GM19397 (cell line): ENCODE measurements at regions not wholly inside any gene's neighbourhood (a gene's known extent, or its start where the extent isn't known, plus 50 kb on each side); places are given as distances from the start of the nearest gene placed in this dataset.
"Not testable (repeated sequence)": the region's sequence is repeated elsewhere in the genome, so short reads cannot be mapped to it uniquely, and the experiment has no call there.

Experiments used
- ATAC-seq: cut with Tn5 transposase; IDR thresholded peaks from one replicate; pipeline ENCODE4 v1.9.1; 2021; ENCODE audit warnings: mild to moderate bottlenecking, moderate library complexity; ENCODE audit not compliant: unreplicated experiment

DNA sequence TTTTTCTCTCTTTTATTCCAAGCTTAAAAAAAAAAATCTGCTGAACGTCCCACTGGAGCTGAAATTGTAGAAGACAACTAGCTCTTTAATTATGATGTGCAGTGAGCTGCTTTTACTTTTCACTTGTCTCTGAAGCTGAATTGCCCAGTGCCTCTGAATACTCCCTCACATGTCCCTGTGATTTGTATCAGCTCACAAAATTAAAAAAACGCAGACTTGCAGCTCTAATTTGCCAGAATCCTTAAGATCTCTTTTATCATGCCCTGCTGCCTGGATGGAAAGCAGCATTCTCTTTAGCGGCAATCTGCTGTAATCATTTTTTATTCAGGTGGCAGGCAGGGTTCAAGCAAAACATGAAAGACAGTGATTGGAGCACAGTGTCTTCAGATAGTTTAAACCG lies 443.8 kb upstream of the SPTLC3 start:
- no peak for ATAC-seq

GRCh38 chr20:12566596-12566995 lies 442.2 kb upstream of the SPTLC3 start:
- ATAC-seq: no peak

DNA sequence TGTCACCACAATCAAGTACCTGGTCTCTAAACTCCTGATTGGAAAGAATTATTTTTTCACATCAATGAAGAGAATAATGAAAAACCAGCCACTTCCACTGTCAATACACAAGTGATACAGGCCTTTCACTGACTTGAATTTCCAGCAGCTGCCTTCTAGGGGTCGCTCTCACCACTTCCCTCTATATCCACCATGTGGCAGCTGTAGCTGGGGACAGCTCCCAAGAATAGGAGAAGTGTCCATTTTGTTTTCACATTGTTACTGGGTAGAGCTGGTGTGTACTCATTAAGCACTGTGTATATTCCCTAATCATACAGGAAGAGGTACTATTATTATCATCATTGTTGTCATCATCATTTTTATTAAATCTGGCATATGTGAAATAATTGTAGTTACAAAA lies 438.4 kb upstream of the SPTLC3 start:
- no peak for ATAC-seq

DNA sequence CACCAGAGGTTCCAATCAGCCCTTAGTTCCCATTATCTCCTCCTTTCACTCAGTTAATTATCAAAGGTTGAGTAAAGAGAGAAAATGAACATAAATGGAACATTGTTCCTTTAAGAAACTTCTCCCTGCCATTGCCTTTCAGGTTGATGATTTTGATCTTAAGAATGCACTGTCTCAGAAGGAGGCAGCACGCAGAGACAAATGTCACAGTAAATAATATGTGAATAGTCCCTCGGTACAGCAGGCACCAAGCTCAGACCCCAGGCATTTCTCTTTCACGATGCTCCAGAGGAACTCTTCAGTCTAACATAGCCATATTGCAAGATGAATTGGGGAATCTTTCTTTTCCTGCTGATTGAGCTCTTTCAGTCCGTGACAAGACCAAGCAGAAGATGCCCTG lies 435.3 kb upstream of the SPTLC3 start:
- no peak for ATAC-seq

DNA sequence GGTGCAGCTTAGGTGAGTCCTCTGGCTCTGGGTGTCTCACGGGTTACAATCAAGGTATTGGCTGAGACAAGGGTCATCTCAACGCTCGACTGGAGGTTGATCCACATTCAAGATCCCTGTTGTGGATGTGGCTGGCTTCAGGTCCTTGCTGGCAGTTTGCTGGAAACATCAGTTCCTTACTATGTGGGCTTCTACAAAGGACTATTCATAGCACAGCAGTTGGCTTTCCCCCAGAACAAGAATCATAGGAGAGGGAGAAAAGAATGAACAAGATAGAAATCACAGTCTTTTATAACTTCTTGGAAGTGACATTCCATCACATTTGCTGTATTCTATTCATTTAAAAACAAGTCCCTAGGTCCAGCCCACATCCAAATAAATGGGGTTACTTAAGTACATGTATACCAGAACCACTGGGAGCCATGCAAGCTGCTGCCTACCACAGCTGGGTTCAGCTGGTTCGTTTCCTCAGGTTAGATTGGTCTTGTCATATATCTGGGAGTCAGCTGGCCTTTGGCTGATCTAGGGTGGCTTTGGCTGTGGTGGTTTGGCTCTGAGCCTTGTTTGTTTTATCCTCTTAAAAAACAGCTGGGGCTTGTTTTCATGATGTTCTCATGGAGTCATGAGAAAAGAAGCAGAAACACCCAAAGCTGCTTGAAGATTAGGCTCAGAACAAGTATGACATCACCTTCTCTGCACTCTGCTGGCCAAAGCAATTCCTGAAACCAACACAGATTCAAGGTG lies 433.2 kb upstream of the SPTLC3 start:
- no peak for ATAC-seq

DNA sequence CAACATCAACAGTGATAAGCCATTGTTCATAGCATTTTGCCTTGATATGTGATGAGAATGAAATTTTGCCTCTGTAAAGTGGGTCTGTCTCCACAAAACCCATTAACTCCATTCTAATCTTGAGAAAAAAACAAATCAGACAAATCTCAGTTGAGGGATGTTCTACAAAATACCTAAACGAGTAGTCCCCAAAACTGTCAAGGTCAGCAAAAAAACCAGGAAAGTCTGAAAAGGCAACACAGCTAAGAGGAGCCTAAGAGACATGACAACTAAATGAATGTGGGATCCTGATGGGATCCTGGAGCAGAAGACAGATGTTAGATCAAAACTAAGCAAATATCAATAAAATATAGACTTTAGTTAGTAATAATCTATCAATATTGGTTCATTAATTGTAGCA lies 431.6 kb upstream of the SPTLC3 start:
- ATAC-seq: no peak

- ATAC-seq: no peak
Measured at GRCh38 chr20:12581644-12582289, 427.0 kb upstream of the SPTLC3 start.

GRCh38 chr20:12582710-12583109 lies 426.1 kb upstream of the SPTLC3 start:
- not testable (repeated sequence) for ATAC-seq

GRCh38 chr20:12591949-12592470 lies 416.8 kb upstream of the SPTLC3 start:
- no peak for ATAC-seq

- ATAC-seq: no peak
Measured at GRCh38 chr20:12592756-12593155, 416.0 kb upstream of the SPTLC3 start.

- no peak for ATAC-seq
Measured at GRCh38 chr20:12593342-12593873, 415.4 kb upstream of the SPTLC3 start.

- no peak for ATAC-seq
Measured at GRCh38 chr20:12594410-12595088, 414.2 kb upstream of the SPTLC3 start.

DNA sequence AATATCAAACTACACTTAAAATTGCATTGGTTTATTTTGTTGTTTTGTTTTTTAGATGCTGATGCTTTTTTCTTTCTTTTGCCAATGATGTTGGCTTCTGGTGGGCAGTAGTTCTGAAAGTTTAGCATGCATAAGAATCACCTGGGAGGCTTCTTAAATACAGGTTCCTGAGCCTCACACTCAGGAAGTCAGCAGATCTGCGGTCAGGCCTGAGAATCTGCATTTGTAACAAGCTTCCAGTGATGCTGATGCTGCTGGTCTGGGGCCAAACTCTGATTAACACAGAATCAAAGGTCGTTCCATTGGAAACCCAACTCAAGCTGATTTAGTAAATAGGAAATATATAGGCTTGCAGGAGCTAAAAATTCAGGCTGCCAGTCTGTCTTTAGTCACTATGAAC lies 412.9 kb upstream of the SPTLC3 start:
- no peak for ATAC-seq

GRCh38 chr20:12596863-12597262 lies 411.9 kb upstream of the SPTLC3 start:
- ATAC-seq: no peak

DNA sequence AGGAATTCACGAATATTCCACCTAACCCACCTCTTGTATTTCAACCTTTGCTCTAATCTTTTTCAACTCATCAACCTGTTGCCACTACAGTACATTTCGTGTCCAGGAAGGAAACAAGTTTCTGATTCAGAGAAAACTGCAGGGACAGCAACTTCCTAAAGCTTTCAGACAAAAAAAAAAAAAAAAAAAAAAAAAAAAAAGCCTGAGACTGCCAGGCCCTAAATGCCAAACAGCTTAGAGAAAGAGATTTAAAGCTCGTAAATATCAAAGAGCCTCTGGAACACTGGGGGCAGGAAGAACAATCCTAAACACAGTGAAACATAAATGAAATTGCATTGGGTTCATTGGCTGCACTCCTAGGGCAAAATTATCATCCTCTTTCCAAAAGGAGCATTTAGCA lies 411.2 kb upstream of the SPTLC3 start:
- no peak for ATAC-seq

DNA sequence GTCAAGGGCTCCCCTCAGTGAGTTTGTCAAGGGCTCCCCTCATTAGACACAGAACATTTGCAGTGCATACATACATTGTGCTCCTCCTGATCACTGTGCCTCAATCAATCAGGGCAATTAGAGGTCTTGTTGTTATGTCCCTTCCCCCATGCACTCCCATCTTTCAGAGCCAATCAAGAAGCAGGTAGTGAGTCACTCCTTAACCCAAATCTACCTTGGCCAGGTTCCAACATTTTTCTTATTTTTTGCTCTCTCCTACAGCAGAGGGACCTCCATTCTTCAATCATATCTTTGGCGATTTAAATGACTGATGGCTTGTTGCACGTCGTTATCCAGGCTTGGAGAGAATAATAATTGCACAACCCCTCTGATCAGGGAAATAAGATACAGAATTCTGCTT lies 409.9 kb upstream of the SPTLC3 start:
- no peak for ATAC-seq

DNA sequence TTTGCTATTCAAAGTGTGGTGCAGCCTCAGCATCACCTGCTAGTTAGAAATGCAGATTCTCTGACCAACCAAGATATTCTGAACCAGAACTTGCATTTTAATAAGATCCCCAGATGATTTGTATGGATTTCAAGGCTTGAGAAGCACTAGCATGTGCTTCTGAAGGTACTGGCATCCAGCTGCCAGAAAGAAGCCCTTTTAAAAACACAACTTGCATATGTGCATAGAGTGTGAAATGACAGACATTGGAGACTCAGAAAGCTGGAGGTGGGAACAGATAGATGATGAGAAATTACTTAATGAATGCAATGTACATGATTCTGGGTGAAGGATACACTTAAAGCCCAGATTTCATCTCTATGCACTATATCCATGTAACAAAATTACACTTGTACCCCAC lies 409.3 kb upstream of the SPTLC3 start:
- ATAC-seq: no peak

DNA sequence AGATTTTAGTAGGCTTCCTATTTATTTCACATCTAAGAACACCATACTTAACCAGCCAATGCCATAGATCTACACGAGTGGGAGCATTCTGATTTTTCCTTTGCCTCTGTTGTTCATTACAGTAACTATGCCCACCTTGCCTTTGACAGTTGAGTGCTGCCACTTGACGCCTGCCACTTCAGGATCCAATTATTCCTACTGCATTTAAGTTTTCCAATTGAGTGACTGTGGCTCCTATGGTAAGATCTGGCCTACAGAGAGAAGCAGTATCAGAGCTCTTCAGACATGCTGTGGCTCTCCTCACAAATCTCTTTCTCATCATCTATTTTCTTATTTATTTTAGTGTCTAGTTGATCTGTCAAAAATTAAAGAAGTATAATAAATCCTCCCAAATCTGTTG lies 403.0 kb upstream of the SPTLC3 start:
- ATAC-seq: no peak

DNA sequence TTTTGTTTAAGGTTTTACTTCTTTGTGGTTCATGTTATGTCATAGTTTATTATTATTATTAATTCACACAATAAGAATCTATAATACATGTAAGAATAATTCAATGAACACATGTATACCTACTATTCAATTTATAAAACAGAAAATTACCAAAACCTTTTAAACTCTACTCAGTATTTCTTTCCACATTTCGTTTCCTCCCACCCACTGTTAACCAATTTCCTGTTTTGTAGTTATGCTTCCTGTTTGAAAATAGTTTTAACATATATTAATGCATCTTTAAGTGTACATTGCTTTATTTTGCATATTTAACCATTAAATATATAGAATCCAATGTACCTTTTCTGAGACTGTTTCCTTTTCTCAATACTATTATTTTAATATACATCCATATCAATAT lies 397.9 kb upstream of the SPTLC3 start:
- no peak for ATAC-seq

DNA sequence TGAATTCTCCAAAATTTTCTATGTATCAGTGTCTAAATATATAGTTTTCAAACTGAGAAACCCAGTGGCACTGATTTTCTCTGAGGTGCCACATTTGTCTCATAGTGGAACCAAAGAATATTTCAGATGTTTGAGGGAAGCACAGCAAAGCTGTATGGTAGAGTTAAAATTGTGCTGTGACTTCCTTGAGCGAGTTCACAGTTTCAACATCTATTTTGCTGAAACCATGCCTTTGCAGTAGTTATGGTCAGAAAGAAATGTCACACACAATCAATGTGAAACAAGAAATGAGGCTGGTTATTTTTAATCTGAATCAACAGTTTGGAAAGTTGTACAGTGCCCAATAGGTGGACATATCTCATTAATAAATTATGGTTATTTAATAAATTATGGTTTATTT lies 394.0 kb upstream of the SPTLC3 start:
- no peak for ATAC-seq

DNA sequence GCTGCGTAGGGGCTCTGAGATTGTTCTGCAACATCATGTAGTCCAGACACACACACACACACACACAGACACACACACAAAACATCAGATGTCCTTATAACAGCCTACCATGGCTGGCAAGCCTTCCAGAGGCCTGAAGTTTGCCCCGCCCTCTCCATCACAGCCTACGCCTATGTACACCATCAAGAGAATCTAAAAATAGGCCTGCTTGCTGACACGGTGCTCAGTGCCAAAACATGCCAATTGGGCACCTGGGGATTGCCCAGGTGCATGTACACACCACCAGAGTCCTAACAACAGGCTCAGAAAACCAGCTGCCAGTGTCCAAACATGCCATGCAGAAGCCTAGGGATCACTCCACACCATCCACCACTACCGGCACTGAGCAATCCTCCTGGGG lies 391.7 kb upstream of the SPTLC3 start:
- no peak for ATAC-seq

DNA sequence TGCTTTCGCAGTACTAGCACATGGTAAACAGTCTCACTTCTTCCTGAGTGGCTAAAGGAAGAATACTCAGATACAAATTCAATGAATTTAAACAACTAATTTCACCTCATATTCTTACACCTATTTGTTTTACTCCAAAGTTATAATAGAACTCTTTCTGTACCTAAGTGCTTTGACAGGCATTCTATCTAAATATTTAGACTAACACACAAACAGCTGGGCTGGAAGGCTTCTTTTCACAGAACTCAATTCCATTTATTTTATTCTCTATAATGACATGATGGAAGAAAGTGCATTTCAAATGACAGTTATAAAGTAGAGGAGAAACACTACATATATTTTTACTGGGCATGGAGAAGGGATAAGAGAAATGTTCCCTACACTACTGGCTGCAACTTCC lies 384.9 kb upstream of the SPTLC3 start:
- no peak for ATAC-seq
